Loucy (cell line): ENCODE measurements at regions not wholly inside any gene's neighbourhood (a gene's known extent, or its start where the extent isn't known, plus 50 kb on each side); places are given as distances from the start of the nearest gene placed in this dataset.

Experiments
- H2AFZ ChIP-seq: fragments of 200-600 bp; sonication (generic); 2 replicates; pipeline ENCODE4 v1.6.0; 2016; ENCODE audit warnings: antibody characterized with exemption, mild to moderate bottlenecking, low read length, moderate library complexity
- H3F3A ChIP-seq: fragments of 200-600 bp; 2 replicates; pipeline ENCODE4 v1.6.0; 2016; ENCODE audit warnings: antibody characterized with exemption, low read depth, mild to moderate bottlenecking
- H3K27me3 ChIP-seq: fragments of 200-600 bp; sonication (generic); 2 replicates; pipeline ENCODE4 v1.6.1; 2014; ENCODE audit warnings: low read length, mild to moderate bottlenecking; ENCODE audit not compliant: insufficient read depth, poor library complexity, severe bottlenecking
- H3K36me3 ChIP-seq: fragments of 200-600 bp; sonication (generic); 2 replicates; pipeline ENCODE4 v1.6.1; 2016; ENCODE audit warnings: low read length; ENCODE audit not compliant: insufficient read depth
- H3K4me1 ChIP-seq: fragments of 200-600 bp; sonication (generic); 2 replicates; pipeline ENCODE4 v1.5.1; 2014; ENCODE audit warnings: low read length, mild to moderate bottlenecking; ENCODE audit not compliant: insufficient read depth, poor library complexity, severe bottlenecking
- H3K4me2 ChIP-seq: fragments of 200-600 bp; sonication (generic); 2 replicates; pipeline ENCODE4 v1.6.0; 2014; ENCODE audit warnings: antibody characterized with exemption, low read length, low read depth, mild to moderate bottlenecking; ENCODE audit not compliant: poor library complexity, severe bottlenecking
- H3K4me3 ChIP-seq: fragments of 200-600 bp; sonication (generic); 2 replicates; pipeline ENCODE4 v1.5.1; 2014; ENCODE audit warnings: low read length, mild to moderate bottlenecking, mixed read lengths; ENCODE audit not compliant: poor library complexity, severe bottlenecking
- H3K79me2 ChIP-seq: fragments of 200-600 bp; sonication (generic); 2 replicates; pipeline ENCODE4 v1.6.1; 2014; ENCODE audit warnings: low read length; ENCODE audit not compliant: insufficient read depth
- H3K9ac ChIP-seq: fragments of 200-600 bp; sonication (generic); 2 replicates; pipeline ENCODE4 v1.6.0; 2014; ENCODE audit warnings: mild to moderate bottlenecking, low read depth, low read length, moderate library complexity; ENCODE audit not compliant: poor library complexity, severe bottlenecking
- H3K9me2 ChIP-seq: fragments of 200-600 bp; sonication (generic); replicated peaks from 2 replicates; pipeline ENCODE4 v1.6.1; 2016; ENCODE audit warnings: low read depth, low read length, mixed read lengths
- H3K9me3 ChIP-seq: fragments of 200-600 bp; sonication (generic); 2 replicates; pipeline ENCODE4 v1.6.1; 2014; ENCODE audit warnings: mild to moderate bottlenecking, antibody characterized with exemption, low read length, low read depth; ENCODE audit not compliant: insufficient read depth
- H4K20me1 ChIP-seq: fragments of 200-600 bp; sonication (generic); 2 replicates; pipeline ENCODE4 v1.6.0; 2014; ENCODE audit warnings: antibody characterized with exemption, low read length, mild to moderate bottlenecking; ENCODE audit not compliant: insufficient read depth, poor library complexity, severe bottlenecking
- EZH2phosphoT487 ChIP-seq: fragments of 200-600 bp; IDR thresholded peaks from 2 replicates; pipeline ENCODE4 v1.6.1; 2018; ENCODE audit warnings: antibody characterized with exemption, mild to moderate bottlenecking, moderate library complexity, borderline replicate concordance
- TF ChIP-seq, protein P1 (sequence below): fragments of 200-600 bp; sonication (generic); conservative IDR thresholded peaks from 2 replicates; pipeline ENCODE4 v1.5.1; 2014; ENCODE audit warnings: mild to moderate bottlenecking, antibody characterized with exemption, low read length

DNA sequence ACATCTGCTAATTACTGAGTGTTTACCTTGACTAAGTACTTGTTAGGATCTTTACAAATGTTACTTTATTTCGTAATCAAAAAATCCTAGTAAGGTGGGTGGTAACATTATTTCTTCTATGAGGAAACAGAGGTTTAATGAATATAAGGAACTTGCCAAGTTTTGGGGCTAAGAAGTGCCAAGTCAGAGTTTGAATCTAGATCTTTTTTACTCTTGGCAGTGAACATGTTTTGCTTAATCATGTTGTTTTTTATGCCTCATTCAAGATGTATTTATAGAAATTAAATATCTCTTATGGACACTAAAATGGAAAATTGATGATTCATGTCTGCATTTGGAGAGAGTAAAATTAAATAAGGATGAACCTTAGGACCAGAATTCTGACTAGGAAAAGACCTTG lies 393.7 kb downstream of the UTRN start:
- no peaks in the 10 kb centered on the region for H4K20me1 ChIP-seq
- no peak overlapping the region for H3K4me2 ChIP-seq
- peaks cover 9% of the 10 kb centered on the region for H3K4me1 ChIP-seq
- no peak overlapping the region for H2AFZ ChIP-seq
- no peaks in the 10 kb centered on the region for H3K9me2 ChIP-seq
- TF ChIP-seq, protein P1, sequence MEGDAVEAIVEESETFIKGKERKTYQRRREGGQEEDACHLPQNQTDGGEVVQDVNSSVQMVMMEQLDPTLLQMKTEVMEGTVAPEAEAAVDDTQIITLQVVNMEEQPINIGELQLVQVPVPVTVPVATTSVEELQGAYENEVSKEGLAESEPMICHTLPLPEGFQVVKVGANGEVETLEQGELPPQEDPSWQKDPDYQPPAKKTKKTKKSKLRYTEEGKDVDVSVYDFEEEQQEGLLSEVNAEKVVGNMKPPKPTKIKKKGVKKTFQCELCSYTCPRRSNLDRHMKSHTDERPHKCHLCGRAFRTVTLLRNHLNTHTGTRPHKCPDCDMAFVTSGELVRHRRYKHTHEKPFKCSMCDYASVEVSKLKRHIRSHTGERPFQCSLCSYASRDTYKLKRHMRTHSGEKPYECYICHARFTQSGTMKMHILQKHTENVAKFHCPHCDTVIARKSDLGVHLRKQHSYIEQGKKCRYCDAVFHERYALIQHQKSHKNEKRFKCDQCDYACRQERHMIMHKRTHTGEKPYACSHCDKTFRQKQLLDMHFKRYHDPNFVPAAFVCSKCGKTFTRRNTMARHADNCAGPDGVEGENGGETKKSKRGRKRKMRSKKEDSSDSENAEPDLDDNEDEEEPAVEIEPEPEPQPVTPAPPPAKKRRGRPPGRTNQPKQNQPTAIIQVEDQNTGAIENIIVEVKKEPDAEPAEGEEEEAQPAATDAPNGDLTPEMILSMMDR, result no peak
- no peak for TF ChIP-seq EZH2phosphoT487
- peaks cover 14% of the 10 kb centered on the region for H3K79me2 ChIP-seq
- H3F3A ChIP-seq, result no peaks in the 10 kb centered on the region
- H3K36me3 ChIP-seq, result peaks cover 27% of the 10 kb centered on the region; the same call in 1 of the 2 replicates
- no peak overlapping the region for H3K4me3 ChIP-seq
- H3K9ac ChIP-seq, result no peak overlapping the region
- no peaks in the 10 kb centered on the region for H3K27me3 ChIP-seq
- peaks cover 14% of the 10 kb centered on the region; the same call in 1 of the 2 replicates for H3K9me3 ChIP-seq

DNA sequence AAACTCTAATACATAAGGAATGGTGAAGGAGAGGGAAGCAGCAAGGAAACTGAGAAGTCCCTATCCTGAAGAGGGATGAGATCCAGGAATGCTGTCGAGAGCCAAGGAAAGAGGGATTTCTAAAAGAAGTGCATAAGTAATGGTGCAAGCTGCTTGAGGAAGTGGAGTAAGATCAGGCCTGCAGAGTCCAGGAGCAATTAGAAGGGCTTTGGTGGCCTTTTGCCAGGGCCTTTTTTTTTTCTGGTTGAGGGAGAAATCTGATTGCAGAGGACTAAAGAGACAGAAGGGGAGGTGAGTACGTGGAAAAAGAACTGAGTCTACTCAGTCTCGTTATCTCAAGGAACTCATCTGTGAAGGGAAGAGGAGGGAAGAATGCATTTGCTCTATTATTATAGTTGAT lies 396.2 kb downstream of the UTRN start:
- Histone ChIP-seq H3K4me1 (no peaks in the 10 kb centered on the region), H2AFZ (no peak overlapping the region), H3K79me2 (peaks cover 4% of the 10 kb centered on the region; the same call in 1 of the 2 replicates), H3K4me3 (no peak overlapping the region), H3K9ac (no peak overlapping the region), H4K20me1 (no peaks in the 10 kb centered on the region), H3F3A (no peaks in the 10 kb centered on the region), H3K36me3 (peaks cover 31% of the 10 kb centered on the region), H3K9me2 (no peaks in the 10 kb centered on the region), H3K9me3 (0 out of 2 replicates have a peak, but pooled peaks cover 5% of the 10 kb centered on the region), H3K27me3 (no peaks in the 10 kb centered on the region), H3K4me2 (no peak overlapping the region)
- TF ChIP-seq EZH2phosphoT487, result no peak
- TF ChIP-seq, protein P1, result no peak

DNA sequence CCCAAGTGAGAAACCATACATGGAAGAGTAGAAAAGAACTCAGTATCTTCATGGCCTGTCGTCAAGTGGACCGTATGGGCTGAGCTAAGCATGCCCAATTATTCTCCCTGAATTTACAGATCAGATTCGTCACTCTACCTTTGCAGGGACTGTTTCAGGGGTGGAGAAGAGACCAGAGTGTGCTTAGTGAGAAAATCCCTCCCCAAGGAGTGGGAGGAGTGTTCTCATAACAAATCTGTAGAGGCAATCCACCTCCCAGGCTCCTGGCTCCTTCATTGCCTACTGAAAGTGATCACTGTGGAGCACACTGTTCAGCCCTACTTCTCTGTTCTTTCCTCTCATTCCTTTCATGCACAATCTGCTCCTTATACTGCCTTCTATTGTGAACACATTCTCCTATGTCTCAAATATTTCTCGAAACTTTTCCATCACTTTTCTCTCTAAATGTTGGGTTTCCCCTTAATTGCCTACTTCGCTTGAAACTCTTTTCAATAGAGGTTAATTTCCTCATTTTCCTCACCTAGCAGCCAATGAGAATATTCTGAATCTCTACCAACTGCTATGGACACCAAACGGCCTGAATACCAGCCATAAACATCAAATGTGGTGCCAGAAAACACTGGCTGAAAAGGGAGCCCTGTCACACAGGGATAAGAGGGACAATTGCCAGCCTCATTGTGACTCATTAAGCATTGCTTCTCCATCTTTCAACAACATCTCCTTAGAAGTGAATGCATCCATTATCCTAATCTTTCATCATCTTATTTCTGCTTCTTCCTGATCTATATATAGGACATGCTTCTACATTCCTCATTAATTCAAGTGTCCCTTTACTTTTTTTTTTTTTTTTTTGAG lies 398.3 kb downstream of the UTRN start:
- no peaks in the 10 kb centered on the region for H3K9me2 ChIP-seq
- peaks cover 32% of the 10 kb centered on the region for H3K36me3 ChIP-seq
- no peak overlapping the region for H3K9ac ChIP-seq

More for the DNA sequence above, 398.3 kb downstream of the UTRN start:
- no peak overlapping the region for H3K4me2 ChIP-seq
- no peaks in the 10 kb centered on the region for H3K27me3 ChIP-seq
- no peak overlapping the region for H2AFZ ChIP-seq
- no peak overlapping the region for H3K4me3 ChIP-seq
- TF ChIP-seq, protein P1, result no peak
- no peak for TF ChIP-seq EZH2phosphoT487
- no peaks in the 10 kb centered on the region for H3F3A ChIP-seq
- no peaks in the 10 kb centered on the region for H3K4me1 ChIP-seq
- no peaks in the 10 kb centered on the region for H4K20me1 ChIP-seq
- no peaks in the 10 kb centered on the region for H3K79me2 ChIP-seq
- H3K9me3 ChIP-seq, result peaks cover 6% of the 10 kb centered on the region
